CD4-positive, CD25-positive, alpha-beta regulatory T cell (primary cell): ENCODE measurements at regions not wholly inside any gene's neighbourhood (a gene's known extent, or its start where the extent isn't known, plus 50 kb on each side); places are given as distances from the start of the nearest gene placed in this dataset.

Source experiments
- ATAC-seq, 2 donors: fragments of 150-1000 bp; cut with Tn5 transposase; one replicate each; pipeline ENCODE4 v1.10.0; 2021; ENCODE audit warnings: low read depth in 2 of 2, moderate number of reproducible peaks in 2 of 2, moderate library complexity in 1 of 2
- DNase-seq, 3 donors: peaks; one replicate each; pipeline versions ENCODE4 v3.0.0 to v3.0.0-alpha.2; 2012 to 2022; ENCODE audit warnings: mixed read lengths in 1 of 3
- H3K27ac ChIP-seq: one replicate; pipeline ENCODE4 v1.7.0; 2013; ENCODE audit warnings: mild to moderate bottlenecking, low read length; ENCODE audit not compliant: insufficient read depth, poor library complexity, severe bottlenecking
- H3K27me3 ChIP-seq: one replicate; pipeline ENCODE4 v1.7.0; 2013; ENCODE audit warnings: low read length; ENCODE audit not compliant: control insufficient read depth, insufficient read depth
- H3K36me3 ChIP-seq: one replicate; pipeline ENCODE4 v1.7.0; 2013; ENCODE audit warnings: mild to moderate bottlenecking, low read length, moderate library complexity; ENCODE audit not compliant: control insufficient read depth, insufficient read depth
- H3K4me1 ChIP-seq: 2 replicates; pipeline ENCODE4 v1.7.0; 2013; ENCODE audit warnings: mild to moderate bottlenecking, low read length; ENCODE audit not compliant: insufficient read depth, control insufficient read depth, poor library complexity, severe bottlenecking
- H3K4me3 ChIP-seq: one replicate; pipeline ENCODE4 v1.7.0; 2013; ENCODE audit warnings: low read depth, mild to moderate bottlenecking, low read length, moderate library complexity
- H3K9me3 ChIP-seq, 2 experiments: 1 replicate in 1 of 2; 2 replicates in 1 of 2; pipeline ENCODE4 v1.7.0; 2013; ENCODE audit warnings: low read length in 2 of 2, mild to moderate bottlenecking in 1 of 2, moderate library complexity in 1 of 2; ENCODE audit not compliant: control insufficient read depth in 2 of 2
- H3K27ac Mint-ChIP-seq, 3 donors: one replicate each; pipeline ENCODE4 v1.8.0; 2020 to 2022; ENCODE audit warnings: mild to moderate bottlenecking in 3 of 3, mixed read lengths in 3 of 3, moderate library complexity in 2 of 3
- H3K27me3 Mint-ChIP-seq: one replicate; pipeline ENCODE4 v1.8.0; 2022; ENCODE audit warnings: mild to moderate bottlenecking, mixed read lengths
- H3K36me3 Mint-ChIP-seq: one replicate; pipeline ENCODE4 v1.8.0; 2020; ENCODE audit warnings: mixed read lengths
- H3K4me1 Mint-ChIP-seq, 4 donors: one replicate each; pipeline ENCODE4 v1.8.0; 2020 to 2022; ENCODE audit warnings: mixed read lengths in 4 of 4, mild to moderate bottlenecking in 1 of 4
- H3K4me3 Mint-ChIP-seq, 4 donors: one replicate each; pipeline ENCODE4 v1.8.0; 2020 to 2022; ENCODE audit warnings: mild to moderate bottlenecking in 4 of 4, mixed read lengths in 4 of 4, moderate library complexity in 3 of 4
- H3K9me3 Mint-ChIP-seq, 7 donors: one replicate each; pipeline ENCODE4 v1.8.0; 2020 to 2022; ENCODE audit warnings: mixed read lengths in 7 of 7, mild to moderate bottlenecking in 3 of 7, moderate library complexity in 2 of 7

- no peak overlapping the region for H3K4me3 Mint-ChIP-seq
- no peak overlapping the region for H3K27ac Mint-ChIP-seq
- H3K4me3 ChIP-seq: no peak overlapping the region
Observed at GRCh38 chr7:132072873-132073272, 503.4 kb downstream of the PLXNA4 start.

GRCh38 chr7:132072165-132072564, 504.1 kb downstream of the PLXNA4 start:
- Mint-ChIP-seq H3K27ac (no peak overlapping the region), H3K27me3 (no peaks in the 10 kb centered on the region), H3K4me3 (no peak overlapping the region), H3K9me3 (peaks cover 0 to 5% (median 0%) of the 10 kb centered on the region in 7 donors), H3K4me1 (no peaks in the 10 kb centered on the region), H3K36me3 (no peaks in the 10 kb centered on the region)
- H3K27ac ChIP-seq: no peak overlapping the region
- DNase-seq (no peak), ATAC-seq (no peak)
- H3K9me3 ChIP-seq: no peaks in the 10 kb centered on the region
- no peak overlapping the region for H3K4me3 ChIP-seq
- no peaks in the 10 kb centered on the region for H3K36me3 ChIP-seq
- no peaks in the 10 kb centered on the region for H3K4me1 ChIP-seq
- no peaks in the 10 kb centered on the region for H3K27me3 ChIP-seq

More at GRCh38 chr7:132072873-132073272, 503.4 kb downstream of the PLXNA4 start:
- H3K27me3 Mint-ChIP-seq: no peaks in the 10 kb centered on the region
- H3K36me3 Mint-ChIP-seq: no peaks in the 10 kb centered on the region
- H3K36me3 ChIP-seq: no peaks in the 10 kb centered on the region
- no peaks in the 10 kb centered on the region for H3K27me3 ChIP-seq
- peaks cover 0 to 5% (median 0%) of the 10 kb centered on the region in 7 donors for H3K9me3 Mint-ChIP-seq
- H3K4me1 ChIP-seq: no peaks in the 10 kb centered on the region
- H3K27ac ChIP-seq: no peak overlapping the region
- H3K9me3 ChIP-seq: no peaks in the 10 kb centered on the region
- H3K4me1 Mint-ChIP-seq: no peaks in the 10 kb centered on the region
- no peak for DNase-seq
- no peak for ATAC-seq

- Histone ChIP-seq H3K4me3 (no peak overlapping the region), H3K9me3 (no peaks in the 10 kb centered on the region), H3K27me3 (no peaks in the 10 kb centered on the region), H3K4me1 (no peaks in the 10 kb centered on the region), H3K27ac (no peak overlapping the region), H3K36me3 (no peaks in the 10 kb centered on the region)
- no peak for ATAC-seq
- Mint-ChIP-seq H3K27me3 (no peaks in the 10 kb centered on the region), H3K4me1 (no peaks in the 10 kb centered on the region), H3K36me3 (no peaks in the 10 kb centered on the region), H3K27ac (no peak overlapping the region), H3K4me3 (no peak overlapping the region), H3K9me3 (peaks cover 0 to 5% (median 0%) of the 10 kb centered on the region in 7 donors)
- DNase-seq: no peak
Observed at GRCh38 chr7:132069306-132069705, 507.0 kb downstream of the PLXNA4 start.

GRCh38 chr7:132066761-132067171, 509.5 kb downstream of the PLXNA4 start:
- no peak overlapping the region for H3K4me3 Mint-ChIP-seq
- no peak for DNase-seq
- H3K36me3 Mint-ChIP-seq: no peaks in the 10 kb centered on the region
- no peak overlapping the region for H3K27ac Mint-ChIP-seq
- Histone ChIP-seq H3K36me3 (no peaks in the 10 kb centered on the region), H3K9me3 (no peaks in the 10 kb centered on the region), H3K27me3 (no peaks in the 10 kb centered on the region), H3K27ac (no peak overlapping the region), H3K4me3 (no peak overlapping the region), H3K4me1 (no peaks in the 10 kb centered on the region)
- no peaks in the 10 kb centered on the region for H3K27me3 Mint-ChIP-seq
- peaks cover 0 to 5% (median 0%) of the 10 kb centered on the region in 7 donors for H3K9me3 Mint-ChIP-seq
- no peak for ATAC-seq
- no peaks in the 10 kb centered on the region for H3K4me1 Mint-ChIP-seq

GRCh38 chr7:132065989-132066603, 509.7 kb upstream of the PODXL start:
- no peak for ATAC-seq
- Mint-ChIP-seq H3K9me3 (peaks cover 0 to 5% (median 0%) of the 10 kb centered on the region in 7 donors), H3K4me3 (no peak overlapping the region), H3K4me1 (no peaks in the 10 kb centered on the region), H3K27ac (no peak overlapping the region), H3K27me3 (no peaks in the 10 kb centered on the region), H3K36me3 (no peaks in the 10 kb centered on the region)
- no peaks in the 10 kb centered on the region for H3K27me3 ChIP-seq
- no peaks in the 10 kb centered on the region for H3K36me3 ChIP-seq
- no peaks in the 10 kb centered on the region for H3K9me3 ChIP-seq
- no peaks in the 10 kb centered on the region for H3K4me1 ChIP-seq
- H3K27ac ChIP-seq: no peak overlapping the region
- DNase-seq: no peak
- H3K4me3 ChIP-seq: no peak overlapping the region

- Mint-ChIP-seq H3K27ac (no peak overlapping the region), H3K27me3 (no peaks in the 10 kb centered on the region), H3K9me3 (peaks cover 0 to 5% (median 0%) of the 10 kb centered on the region in 7 donors), H3K4me3 (no peak overlapping the region), H3K36me3 (no peaks in the 10 kb centered on the region), H3K4me1 (no peaks in the 10 kb centered on the region)
- Histone ChIP-seq H3K27ac (no peak overlapping the region), H3K9me3 (no peaks in the 10 kb centered on the region), H3K27me3 (no peaks in the 10 kb centered on the region), H3K4me3 (no peak overlapping the region), H3K36me3 (no peaks in the 10 kb centered on the region), H3K4me1 (no peaks in the 10 kb centered on the region)
- DNase-seq (no peak), ATAC-seq (no peak)
Observed at GRCh38 chr7:132065193-132065988, 509.0 kb upstream of the PODXL start.

GRCh38 chr7:132063800-132064199, 507.4 kb upstream of the PODXL start:
- H3K36me3 ChIP-seq: no peaks in the 10 kb centered on the region
- Mint-ChIP-seq H3K9me3 (peaks cover 0 to 5% (median 0%) of the 10 kb centered on the region in 7 donors), H3K4me3 (no peak overlapping the region), H3K27me3 (no peaks in the 10 kb centered on the region), H3K4me1 (no peaks in the 10 kb centered on the region), H3K36me3 (no peaks in the 10 kb centered on the region), H3K27ac (no peak overlapping the region)
- H3K4me3 ChIP-seq: no peak overlapping the region
- H3K4me1 ChIP-seq: no peaks in the 10 kb centered on the region
- H3K27ac ChIP-seq: no peak overlapping the region
- H3K9me3 ChIP-seq: no peaks in the 10 kb centered on the region
- ATAC-seq (no peak), DNase-seq (no peak)
- no peaks in the 10 kb centered on the region for H3K27me3 ChIP-seq

- no peaks in the 10 kb centered on the region for H3K4me1 ChIP-seq
- H3K9me3 ChIP-seq: no peaks in the 10 kb centered on the region
- no peak overlapping the region for H3K27ac ChIP-seq
- no peaks in the 10 kb centered on the region for H3K4me1 Mint-ChIP-seq
- H3K36me3 ChIP-seq: no peaks in the 10 kb centered on the region
- no peak overlapping the region for H3K4me3 Mint-ChIP-seq
- DNase-seq: no peak
- H3K27ac Mint-ChIP-seq: no peak overlapping the region
- H3K9me3 Mint-ChIP-seq: peaks cover 0 to 7% (median 3%) of the 10 kb centered on the region in 7 donors
- no peak for ATAC-seq
- no peaks in the 10 kb centered on the region for H3K27me3 ChIP-seq
- H3K36me3 Mint-ChIP-seq: no peaks in the 10 kb centered on the region
- H3K27me3 Mint-ChIP-seq: no peaks in the 10 kb centered on the region
- H3K4me3 ChIP-seq: no peak overlapping the region
Observed at GRCh38 chr7:132061937-132062336, 505.5 kb upstream of the PODXL start.
